Left cardiac atrium (tissue), 4 donors: ENCODE measurements at regions not wholly inside any gene's neighbourhood (a gene's known extent, or its start where the extent isn't known, plus 50 kb on each side); places are given as distances from the start of the nearest gene placed in this dataset.
"Not testable (repeated sequence)": the region's sequence is repeated elsewhere in the genome, so short reads cannot be mapped to it uniquely, and the experiment has no call there.

Source experiments
- ATAC-seq, 2 donors: fragments of 200-7000 bp; cut with Tn5 transposase; one replicate each; pipeline ENCODE4 v1.9.1; 2020; ENCODE audit warnings: mild to moderate bottlenecking in 2 of 2, moderate library complexity in 2 of 2
- DNase-seq: peaks from one replicate; pipeline ENCODE4 v3.0.0-alpha.2; 2020
- intact Hi-C, 2 donors: fragments of 100-400 bp; cut with DNase I; formaldehyde crosslinking; loops; one replicate each; pipeline versions ENCODE4 v1.14.1 to v1.15.1; 2022 to 2023
- donor health status: DM: no; HTN: yes; CAD: no.
- donor health status: DM: no; HTN: yes; CAD: no; lungs with severe emphysema.
- donor health status: DM: yes; HTN: yes; CAD: no.
- donor health status: Dilated cardiomyopathy.

DNA sequence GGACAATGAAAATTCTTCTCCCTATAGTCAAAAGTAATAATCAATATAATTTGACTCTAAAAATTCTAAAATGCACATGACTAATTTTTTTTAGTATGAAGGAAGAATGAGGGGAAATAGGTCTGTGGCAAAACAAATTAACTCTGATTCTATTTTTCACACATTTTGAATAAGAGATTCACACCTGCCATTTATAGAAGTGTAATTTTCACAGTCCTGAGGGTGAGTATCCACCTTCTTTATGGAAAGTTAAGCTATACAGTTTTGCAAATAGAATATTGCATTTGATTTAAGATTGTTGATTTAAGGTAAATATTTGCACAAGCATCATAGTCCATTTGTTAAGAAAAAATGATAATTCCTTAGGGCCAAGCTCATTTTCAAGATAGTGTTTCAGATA is 417.7 kb downstream of the CHSY3 start:
- no peak for DNase-seq
- intact Hi-C loops: no loop called here
- ATAC-seq: no peak

DNA sequence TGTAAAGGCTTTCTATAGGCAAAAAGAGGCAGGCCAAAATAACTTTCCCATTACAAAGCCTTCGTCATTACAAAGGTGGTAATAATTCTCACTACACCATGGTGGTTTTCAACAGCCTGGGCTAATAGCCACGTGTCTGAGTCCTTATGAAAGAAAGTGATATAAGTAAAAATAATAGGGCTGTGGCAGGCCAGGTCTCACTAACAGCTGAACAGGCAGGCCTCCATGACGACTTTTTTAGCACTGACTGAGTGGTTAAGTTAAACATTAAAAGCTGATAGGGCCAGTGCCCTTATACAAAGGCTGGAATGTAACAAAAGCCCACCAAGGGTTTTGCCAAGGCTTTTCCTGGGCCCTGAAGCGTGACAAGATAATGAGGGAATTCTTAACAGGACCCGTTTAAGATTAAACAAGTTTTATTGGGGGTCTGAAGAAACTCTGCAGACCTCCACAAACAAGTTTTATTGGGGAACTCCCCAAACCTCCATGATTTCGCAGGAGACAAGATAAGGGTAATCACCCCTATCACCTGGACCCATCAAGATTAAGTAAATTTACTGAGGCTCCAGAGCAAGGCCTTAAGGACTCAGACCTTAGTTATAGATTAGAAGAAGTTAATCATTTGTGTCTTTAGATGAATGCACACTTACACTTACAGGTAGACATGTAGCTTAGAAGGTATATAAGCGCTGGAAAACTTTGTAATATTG is 412.9 kb downstream of the CHSY3 start:
- DNase-seq: no peak
- intact Hi-C loops: loop anchor here in 1 of 2 donors (5.0 kb wide), 1 partner anchor 285 kb away; no protein-coding TSS in a partner anchor
- ATAC-seq: no peak

DNA sequence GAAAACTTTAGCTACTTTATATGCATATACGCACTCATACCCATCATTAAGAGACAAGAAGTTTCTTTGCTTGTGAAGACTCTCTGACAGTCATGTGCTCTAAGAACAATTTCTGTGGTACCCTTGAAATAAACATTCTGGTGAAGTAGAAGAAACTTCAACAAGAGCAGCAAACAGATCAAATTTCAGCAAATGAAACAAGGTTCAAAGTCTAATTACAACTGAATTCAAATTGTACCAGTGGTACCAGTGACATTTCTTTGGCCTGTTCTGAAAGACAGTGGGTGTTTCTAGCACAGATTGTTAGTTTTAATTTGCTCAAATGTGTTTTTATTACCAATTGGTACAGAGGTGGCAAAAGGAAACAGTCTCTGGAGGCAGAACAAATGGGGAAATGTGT is 391.0 kb downstream of the CHSY3 start:
- intact Hi-C loops: no loop called here
- no peak for DNase-seq
- no peak for ATAC-seq

DNA sequence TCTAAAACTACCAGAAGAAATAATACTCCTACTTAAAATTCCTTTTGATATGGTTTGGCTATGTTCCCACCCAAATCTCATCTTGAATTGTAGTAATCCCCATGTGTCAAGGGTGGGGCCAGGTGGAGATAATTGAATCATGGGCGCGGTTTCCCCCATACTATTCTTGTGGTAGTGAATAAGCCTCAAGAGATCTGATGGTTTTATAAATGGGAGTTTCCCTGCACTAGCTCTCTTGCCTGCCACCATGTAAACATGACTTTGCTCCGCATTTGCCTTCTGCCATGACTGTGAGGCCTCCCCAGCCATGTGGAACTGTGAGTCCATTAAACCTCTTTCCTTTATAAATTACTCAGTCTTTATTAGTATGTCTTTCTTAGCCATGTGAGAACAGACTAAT is 390.5 kb downstream of the CHSY3 start:
- DNase-seq, intact Hi-C loops, ATAC-seq: not testable (repeated sequence)

DNA sequence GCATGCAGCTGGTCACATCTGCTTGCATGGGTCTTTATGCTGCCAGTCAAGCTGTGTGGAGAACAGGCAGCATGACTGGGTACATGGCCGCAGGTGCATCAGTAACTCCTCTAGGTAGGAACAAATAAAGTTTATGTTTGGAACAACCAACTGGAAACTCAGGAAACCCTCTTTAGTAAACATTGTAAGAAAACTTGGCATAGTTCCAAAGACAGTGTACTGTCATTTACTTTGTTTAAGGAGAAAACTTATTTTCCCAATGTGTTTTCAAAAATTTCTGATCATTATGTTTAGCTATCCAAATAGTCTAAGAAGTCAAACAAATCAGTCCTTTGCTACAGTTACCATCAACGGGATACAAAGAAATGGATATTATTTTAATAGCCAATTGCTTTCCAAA is 386.0 kb downstream of the CHSY3 start:
- ATAC-seq (no peak), DNase-seq (no peak)
- intact Hi-C loops: no loop called here

DNA sequence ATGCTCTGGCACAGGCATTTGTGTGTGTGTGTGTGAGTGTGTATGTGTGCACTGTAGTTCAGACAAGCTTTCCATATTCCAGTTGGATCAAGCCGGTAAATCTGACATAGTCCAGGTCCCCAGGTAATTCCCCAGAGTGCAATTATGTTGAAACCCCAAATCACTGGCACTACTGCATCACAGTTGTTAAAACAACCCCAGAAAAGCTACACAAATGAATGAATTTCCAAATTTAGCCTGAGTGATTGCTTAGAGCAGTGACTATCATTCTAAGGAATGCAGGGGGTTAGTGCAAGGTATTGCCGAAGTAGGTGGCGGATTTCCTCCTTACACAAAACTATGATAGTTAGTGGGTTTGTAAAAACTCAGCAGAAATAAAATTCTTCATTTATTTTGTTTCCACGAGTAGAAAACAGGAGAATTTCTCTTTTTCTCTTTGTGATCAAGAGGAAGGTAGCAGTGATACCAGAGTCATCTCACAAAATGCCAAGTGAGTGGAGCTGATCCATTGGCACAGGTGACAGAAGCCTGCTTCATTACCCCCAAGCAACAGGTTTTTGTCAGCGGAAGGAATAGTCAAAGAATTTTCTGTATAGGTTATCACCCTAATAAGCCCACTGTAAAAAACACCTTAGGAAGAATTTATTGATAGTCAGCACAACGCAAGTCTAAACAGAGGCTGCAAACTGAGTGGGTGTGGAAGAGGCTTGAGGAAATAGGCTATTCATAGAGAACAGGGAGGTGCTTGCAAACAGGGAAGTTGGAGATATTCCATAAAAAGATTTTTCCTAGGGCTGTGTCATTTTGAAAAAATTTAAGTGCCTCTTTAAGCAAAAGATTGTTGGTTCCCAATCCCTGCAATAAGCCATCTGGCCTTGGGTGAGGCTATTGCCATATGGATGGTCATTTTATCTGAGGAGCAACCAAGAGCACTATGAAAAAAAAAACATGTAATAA is 385.1 kb downstream of the CHSY3 start:
- peak in 1 of 2 donors; percentile 58 for ATAC-seq
- intact Hi-C loops: no loop called here
- DNase-seq: no peak

DNA sequence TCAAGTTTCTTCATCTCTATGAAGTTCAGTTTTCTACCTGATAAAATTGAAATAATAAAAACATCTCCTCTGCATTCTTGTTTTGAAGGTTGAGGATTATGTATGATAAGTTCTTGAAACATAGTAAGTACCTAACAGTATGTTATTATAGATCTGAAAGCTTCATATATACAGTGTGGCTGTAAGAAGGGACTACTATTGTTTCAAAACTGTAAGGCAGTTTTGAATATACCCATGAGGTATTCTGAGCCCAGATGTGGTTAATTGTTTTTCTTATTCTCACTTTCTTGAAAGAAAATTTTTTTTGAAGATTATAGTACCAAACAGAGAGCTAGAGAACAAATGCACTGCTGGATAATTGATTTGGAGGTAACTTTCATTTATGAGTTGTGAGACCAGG is 383.2 kb downstream of the CHSY3 start:
- ATAC-seq (no peak), DNase-seq (no peak)
- intact Hi-C loops: no loop called here

DNA sequence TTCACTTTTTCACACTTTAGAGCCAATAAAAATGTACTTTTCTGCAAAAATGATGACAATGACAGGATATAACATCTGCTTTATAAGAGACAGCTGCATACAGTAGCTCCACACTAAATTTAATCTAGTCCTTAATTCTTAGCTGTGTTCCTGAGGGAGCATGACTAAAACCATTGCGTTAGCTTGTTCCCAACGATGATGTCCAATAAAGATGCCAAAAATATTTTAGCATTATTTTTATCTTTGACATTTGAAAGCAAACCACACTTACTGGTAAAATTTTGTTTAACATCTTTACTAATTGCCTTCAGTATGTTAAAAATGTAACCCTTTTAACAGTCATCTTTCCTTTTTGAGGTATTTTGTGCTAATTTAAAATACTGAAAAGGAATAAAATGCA is 382.7 kb downstream of the CHSY3 start:
- DNase-seq: no peak
- intact Hi-C loops: no loop called here
- peak; percentile 30 to 65 for ATAC-seq

DNA sequence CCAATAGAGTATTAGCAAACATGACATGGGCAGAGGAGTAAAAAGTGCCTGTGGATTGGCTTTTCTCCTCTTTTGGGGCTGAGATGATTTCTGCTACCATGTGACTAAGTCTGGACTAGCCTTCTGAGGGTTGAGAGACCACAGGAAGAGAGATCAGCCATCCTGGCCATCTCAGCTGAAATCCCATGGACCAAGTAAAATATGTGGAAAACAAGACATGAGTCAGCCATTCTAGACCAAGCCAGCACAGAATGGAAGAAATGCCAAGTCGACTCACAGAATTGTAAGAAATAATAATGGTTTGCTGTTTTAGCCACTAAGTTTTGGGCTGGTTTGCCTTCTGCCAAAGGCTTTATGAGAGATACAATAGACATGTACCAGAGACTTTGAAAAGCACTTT is 377.8 kb downstream of the CHSY3 start:
- peak; percentile 23 for DNase-seq
- ATAC-seq: peak; percentile 77 to 94
- intact Hi-C loops: no loop called here

DNA sequence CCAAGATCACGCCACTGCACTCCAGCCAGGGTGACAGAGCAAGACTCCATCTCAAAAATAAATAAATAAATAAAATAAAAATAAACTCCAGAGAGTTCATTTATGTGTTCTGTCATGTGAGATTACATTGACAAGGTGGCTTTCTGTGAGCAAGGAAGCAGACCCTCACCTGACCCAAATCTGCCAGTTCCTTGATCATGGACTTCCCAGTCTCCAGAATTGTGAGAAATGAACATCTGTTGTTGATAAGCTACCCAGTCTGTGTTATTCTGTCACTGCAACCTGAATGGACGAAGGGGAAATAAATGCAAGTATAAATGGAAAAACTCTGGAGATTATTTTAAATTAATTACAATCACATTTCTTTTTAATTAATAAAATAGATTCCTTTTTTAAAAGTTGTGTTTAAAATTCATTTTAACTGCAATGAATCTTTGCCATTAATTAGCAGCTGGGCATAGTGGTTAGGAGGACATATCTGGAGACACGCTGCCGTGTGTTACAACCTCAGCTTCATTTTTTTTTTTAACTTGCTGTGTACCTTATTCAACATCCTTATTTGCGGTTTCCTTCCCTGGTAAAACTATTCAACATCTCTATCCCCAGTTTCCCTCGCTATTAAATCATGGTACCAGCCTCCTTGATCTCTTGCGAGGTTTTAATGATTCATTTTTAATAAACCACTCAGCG is 376.4 kb downstream of the CHSY3 start:
- intact Hi-C loops: no loop called here
- ATAC-seq (no peak), DNase-seq (no peak)

DNA sequence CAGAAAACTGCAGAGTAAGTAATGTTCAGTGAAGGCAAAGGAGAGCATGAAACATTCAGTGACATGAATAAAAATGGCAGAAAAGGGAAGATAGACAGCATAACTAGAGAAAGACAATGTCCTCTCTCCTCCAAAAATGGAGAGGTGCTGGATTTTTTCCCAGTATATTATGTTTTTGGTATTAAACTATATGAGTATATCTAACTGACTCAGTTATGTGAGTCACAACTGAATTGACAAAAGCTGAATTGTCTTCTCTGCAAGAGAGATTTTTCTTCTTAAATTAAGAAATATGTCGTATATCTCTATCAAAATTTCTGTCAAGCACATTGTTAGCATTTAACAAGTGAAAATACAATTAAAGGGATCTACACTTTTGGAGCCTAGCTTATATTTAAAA is 375.1 kb downstream of the CHSY3 start:
- no peak for ATAC-seq
- intact Hi-C loops: no loop called here
- no peak for DNase-seq

DNA sequence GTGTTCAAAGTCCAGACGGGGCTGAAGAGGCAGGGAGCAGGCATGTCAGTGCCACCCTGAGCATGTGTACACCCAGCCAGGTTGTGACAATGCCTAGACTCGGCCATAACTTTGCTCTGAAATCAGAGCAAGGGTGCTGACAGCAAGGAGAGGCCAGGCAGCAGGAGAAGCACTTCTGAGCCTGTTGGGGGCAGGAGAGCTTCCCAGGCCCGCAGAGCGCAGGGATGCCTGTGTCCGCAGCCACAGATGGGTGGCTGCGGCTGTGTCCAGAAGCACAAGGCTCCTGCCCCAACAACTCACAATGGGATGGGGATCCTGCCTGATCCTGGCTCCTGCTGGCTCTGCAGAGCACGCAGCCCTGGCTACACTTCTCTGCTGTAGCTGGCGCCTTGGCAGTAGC is 373.9 kb downstream of the CHSY3 start:
- intact Hi-C loops: no loop called here
- ATAC-seq (no peak), DNase-seq (no peak)

DNA sequence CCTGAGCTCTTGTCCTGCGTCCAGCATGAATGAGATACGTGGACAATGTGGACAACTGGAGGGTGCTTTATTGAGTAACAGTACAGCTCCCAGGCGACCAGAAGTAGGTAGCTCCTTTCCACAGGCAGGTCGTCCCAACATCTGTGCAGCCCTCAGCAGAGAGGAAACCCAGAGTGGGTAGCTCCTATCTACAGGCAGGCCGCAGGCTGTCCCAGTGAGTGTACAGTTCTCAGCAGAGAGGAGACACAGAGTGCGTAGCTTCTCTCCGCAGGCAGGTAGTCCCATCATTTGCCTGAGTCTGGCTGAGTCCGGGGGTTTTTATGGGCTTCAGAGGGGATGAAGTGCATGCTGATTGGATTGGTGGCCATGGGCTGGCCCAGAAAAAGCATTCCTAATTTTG is 373.3 kb downstream of the CHSY3 start:
- intact Hi-C loops: no loop called here
- ATAC-seq (no peak), DNase-seq (no peak)

DNA sequence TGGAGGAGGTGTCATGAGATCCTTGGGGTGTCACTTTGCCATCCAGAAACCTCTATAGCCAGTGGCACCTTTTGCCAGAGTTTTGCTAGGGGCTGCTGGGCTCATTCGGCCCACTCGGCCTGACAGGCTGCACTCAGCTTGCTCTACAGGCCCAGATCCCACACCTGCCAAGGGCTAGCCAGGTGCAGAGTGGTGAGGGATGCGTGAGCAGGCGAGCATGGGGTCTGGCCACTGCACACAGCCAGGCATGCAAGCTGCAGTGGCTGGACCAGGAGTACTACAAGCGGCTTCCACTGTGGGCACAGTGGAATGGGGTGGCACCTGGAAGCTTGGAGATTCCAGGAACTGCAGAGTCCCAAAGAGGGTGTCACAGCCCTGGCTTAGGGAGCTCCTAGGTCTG is 372.7 kb downstream of the CHSY3 start:
- DNase-seq (no peak), ATAC-seq (no peak)
- intact Hi-C loops: no loop called here

DNA sequence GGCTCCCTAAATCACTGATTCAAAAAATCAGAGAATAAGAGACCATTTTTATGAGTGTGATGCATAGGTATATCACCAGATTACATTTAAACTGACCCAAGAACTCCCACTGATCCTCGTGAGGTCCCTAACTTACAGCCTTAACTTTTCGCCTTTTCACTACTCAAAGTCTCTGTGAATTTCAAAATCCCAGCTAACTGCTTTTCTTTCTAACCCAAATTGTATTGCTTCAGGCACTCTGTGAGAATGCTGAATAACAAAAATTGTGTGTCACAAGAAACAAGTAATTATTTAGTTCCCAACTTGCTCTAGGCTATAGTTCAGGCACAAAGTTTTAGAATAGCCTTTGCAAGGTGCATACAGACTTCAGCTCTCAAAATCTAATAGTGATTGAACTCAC is 368.6 kb downstream of the CHSY3 start:
- no peak for ATAC-seq
- no peak for DNase-seq
- intact Hi-C loops: no loop called here

DNA sequence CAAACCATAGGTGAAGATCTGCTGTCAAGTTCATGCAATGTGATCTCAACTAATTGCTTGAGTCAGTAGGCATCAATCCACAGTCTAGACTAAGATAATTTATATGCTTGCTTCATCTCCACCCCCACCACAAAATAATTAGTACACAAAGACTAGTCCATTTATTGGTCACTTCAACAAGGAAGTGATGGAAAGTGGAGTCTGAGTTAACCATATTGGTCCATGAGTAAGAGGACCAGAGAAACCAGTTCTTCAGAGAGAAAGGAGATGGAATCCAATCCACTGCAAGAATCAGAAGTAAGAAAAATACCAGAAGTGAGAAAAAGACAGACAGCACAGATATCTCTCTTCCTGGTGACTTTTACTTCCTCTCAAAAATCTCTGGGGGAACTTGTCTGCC is 366.5 kb downstream of the CHSY3 start:
- intact Hi-C loops: no loop called here
- DNase-seq (no peak), ATAC-seq (no peak)

DNA sequence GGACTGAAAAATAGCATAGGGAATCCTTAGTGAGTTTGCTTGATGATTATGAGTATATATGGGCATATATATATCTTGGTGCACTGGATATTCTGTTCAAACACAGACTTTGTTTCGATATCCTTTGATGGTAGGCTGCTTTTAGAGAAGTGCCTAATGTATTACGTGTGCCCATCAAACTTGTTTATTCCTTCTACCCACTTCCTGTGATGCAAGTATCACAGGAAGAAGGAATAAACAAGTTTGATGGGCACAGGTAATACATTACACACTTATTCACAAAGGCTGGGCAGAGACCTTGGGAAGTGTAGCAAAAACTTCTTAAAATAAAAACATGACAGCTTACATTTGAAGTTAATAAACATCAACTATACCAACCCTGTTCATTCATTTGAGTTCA is 364.2 kb downstream of the CHSY3 start:
- ATAC-seq (no peak), DNase-seq (no peak)
- intact Hi-C loops: no loop called here

DNA sequence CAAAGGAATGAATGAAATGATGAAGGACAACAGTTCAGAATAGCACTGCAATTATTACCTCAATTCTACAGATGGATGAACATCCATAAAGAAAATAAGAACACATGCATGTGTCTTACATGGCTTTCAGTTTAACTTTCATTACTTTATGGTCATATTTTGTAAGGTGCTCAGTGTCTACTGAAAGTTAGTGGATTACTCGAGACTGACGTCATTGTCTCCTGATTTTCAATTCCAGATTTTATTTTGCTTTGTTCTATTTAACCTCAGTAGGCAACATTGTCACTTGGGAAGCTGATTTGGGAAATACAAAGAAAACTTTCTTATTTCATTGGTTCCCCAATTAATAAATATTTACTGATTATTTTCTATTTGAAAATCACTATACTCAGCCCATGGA is 363.7 kb downstream of the CHSY3 start:
- DNase-seq (no peak), ATAC-seq (no peak)
- intact Hi-C loops: no loop called here

DNA sequence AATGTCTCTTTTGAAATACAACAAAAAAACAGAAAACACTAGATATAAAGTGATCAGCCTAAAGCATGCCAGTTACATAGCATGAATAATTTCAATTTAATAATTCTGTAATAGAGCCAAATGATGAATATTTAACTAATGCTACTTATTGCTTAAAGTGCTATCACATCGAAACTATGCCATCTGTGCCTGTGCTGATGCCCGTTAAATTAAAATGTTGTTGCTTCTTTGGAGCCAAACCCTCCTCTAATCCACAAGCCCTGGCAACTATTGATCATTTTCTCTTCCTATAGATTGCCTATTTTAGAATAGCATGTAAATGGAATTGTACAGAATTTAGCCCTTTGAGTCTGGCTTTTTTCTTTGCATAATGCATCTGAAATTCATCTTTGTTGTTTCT is 356.2 kb downstream of the CHSY3 start:
- intact Hi-C loops: no loop called here
- no peak for DNase-seq
- no peak for ATAC-seq

DNA sequence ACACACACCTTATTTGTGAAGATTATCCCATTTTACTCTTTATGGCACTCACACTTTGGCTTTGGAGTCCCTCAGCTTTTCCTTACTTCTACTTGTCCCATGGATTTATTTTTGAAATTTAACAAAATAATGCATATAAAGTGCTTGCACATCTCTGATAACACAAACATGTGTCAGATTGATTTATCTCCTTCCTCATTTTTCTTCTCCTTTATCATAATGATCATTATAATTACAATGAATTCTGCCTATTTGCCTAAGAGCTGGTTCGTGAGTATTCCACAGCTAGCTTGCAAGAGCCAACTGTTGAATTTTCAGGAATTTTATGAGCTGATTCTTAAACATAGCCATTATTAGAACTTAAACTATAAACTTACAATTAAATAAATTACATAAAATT is 347.7 kb downstream of the CHSY3 start:
- DNase-seq (no peak), ATAC-seq (no peak)

More for the DNA sequence above, 347.7 kb downstream of the CHSY3 start:
- intact Hi-C loops: no loop called here
